ENCODE measurements at regions not wholly inside any gene's neighbourhood (a gene's known extent, or its start where the extent isn't known, plus 50 kb on each side); places are given as distances from the start of the nearest gene placed in this dataset.
"Not testable (repeated sequence)": the region's sequence is repeated elsewhere in the genome, so short reads cannot be mapped to it uniquely, and the experiment has no call there.

- H3K27me3 Mint-ChIP-seq, result no peaks in the 10 kb centered on the region
- no peak overlapping the region for H3K27ac Mint-ChIP-seq
- CTCF ChIA-PET, result no interaction called here
Measured at GRCh38 chr6:113060664-113061063, 713.5 kb downstream of the RFPL4B start.

GRCh38 chr6:113065611-113066010 is 718.5 kb downstream of the RFPL4B start:
- Mint-ChIP-seq H3K36me3 (ENCODE audit: low read depth) (no peaks in the 10 kb centered on the region), H3K9me3 (no peaks in the 10 kb centered on the region), H3K4me1 (no peaks in the 10 kb centered on the region), H3K4me3 (no peak overlapping the region), H3K27ac (no peak overlapping the region), H3K27me3 (no peaks in the 10 kb centered on the region)
- DNase-seq, result no peak
- CTCF ChIA-PET, result no interaction called here
- POLR2A ChIA-PET, result no interaction called here

More at GRCh38 chr6:113060664-113061063, 713.5 kb downstream of the RFPL4B start:
- DNase-seq, result no peak
- H3K9me3 Mint-ChIP-seq, result no peaks in the 10 kb centered on the region
- POLR2A ChIA-PET, result no interaction called here
- no peaks in the 10 kb centered on the region for H3K36me3 Mint-ChIP-seq (ENCODE audit: low read depth)
- H3K4me3 Mint-ChIP-seq, result no peak overlapping the region
- H3K4me1 Mint-ChIP-seq, result no peaks in the 10 kb centered on the region

GRCh38 chr6:113067612-113068275 is 720.6 kb downstream of the RFPL4B start:
- Mint-ChIP-seq H3K4me1 (no peaks in the 10 kb centered on the region), H3K4me3 (no peak overlapping the region), H3K9me3 (no peaks in the 10 kb centered on the region), H3K36me3 (ENCODE audit: low read depth) (no peaks in the 10 kb centered on the region), H3K27me3 (no peaks in the 10 kb centered on the region), H3K27ac (no peak overlapping the region)
- CTCF ChIA-PET, result interaction anchor here (0.6 kb wide), 1 partner anchor 231 kb away, joined by 3 read pairs; no protein-coding TSS in a partner anchor
- POLR2A ChIA-PET, result no interaction called here
- DNase-seq, result no peak

GRCh38 chr6:113068570-113068969 is 721.4 kb downstream of the RFPL4B start:
- no peaks in the 10 kb centered on the region for H3K27me3 Mint-ChIP-seq
- CTCF ChIA-PET, result no interaction called here
- no peak overlapping the region for H3K27ac Mint-ChIP-seq
- POLR2A ChIA-PET, result no interaction called here
- H3K9me3 Mint-ChIP-seq, result no peaks in the 10 kb centered on the region
- no peaks in the 10 kb centered on the region for H3K36me3 Mint-ChIP-seq (ENCODE audit: low read depth)
- H3K4me3 Mint-ChIP-seq, result no peak overlapping the region
- H3K4me1 Mint-ChIP-seq, result no peaks in the 10 kb centered on the region
- no peak for DNase-seq

- H3K9me3 Mint-ChIP-seq; H3K36me3 Mint-ChIP-seq (ENCODE audit: low read depth); POLR2A ChIA-PET; H3K27ac Mint-ChIP-seq; CTCF ChIA-PET; H3K4me3 Mint-ChIP-seq; DNase-seq; H3K27me3 Mint-ChIP-seq; H3K4me1 Mint-ChIP-seq: not testable (repeated sequence)
Measured at GRCh38 chr6:113070681-113071080, 723.6 kb downstream of the RFPL4B start.

GRCh38 chr6:113073611-113074191 is 726.6 kb downstream of the RFPL4B start:
- Mint-ChIP-seq H3K9me3 (no peaks in the 10 kb centered on the region), H3K36me3 (ENCODE audit: low read depth) (no peaks in the 10 kb centered on the region), H3K27ac (no peak overlapping the region), H3K4me3 (no peak overlapping the region), H3K4me1 (no peaks in the 10 kb centered on the region), H3K27me3 (no peaks in the 10 kb centered on the region)
- CTCF ChIA-PET, result no interaction called here
- POLR2A ChIA-PET, result no interaction called here
- DNase-seq, result no peak

GRCh38 chr6:113076116-113076515 is 729.0 kb downstream of the RFPL4B start:
- Mint-ChIP-seq H3K4me3 (no peak overlapping the region), H3K36me3 (ENCODE audit: low read depth) (no peaks in the 10 kb centered on the region), H3K27ac (no peak overlapping the region), H3K4me1 (no peaks in the 10 kb centered on the region), H3K9me3 (no peaks in the 10 kb centered on the region), H3K27me3 (no peaks in the 10 kb centered on the region)
- POLR2A ChIA-PET, result no interaction called here
- no peak for DNase-seq
- CTCF ChIA-PET, result no interaction called here

- H3K27me3 Mint-ChIP-seq, result no peaks in the 10 kb centered on the region
- POLR2A ChIA-PET, result no interaction called here
- no peak overlapping the region for H3K4me3 Mint-ChIP-seq
- CTCF ChIA-PET, result no interaction called here
- no peaks in the 10 kb centered on the region for H3K36me3 Mint-ChIP-seq (ENCODE audit: low read depth)
- DNase-seq, result no peak
- H3K4me1 Mint-ChIP-seq, result no peaks in the 10 kb centered on the region
- H3K9me3 Mint-ChIP-seq, result no peaks in the 10 kb centered on the region
- H3K27ac Mint-ChIP-seq, result no peak overlapping the region
Measured at GRCh38 chr6:113076816-113077215, 729.7 kb downstream of the RFPL4B start.

GRCh38 chr6:113077794-113078193 is 730.7 kb downstream of the RFPL4B start:
- no peaks in the 10 kb centered on the region for H3K4me1 Mint-ChIP-seq
- POLR2A ChIA-PET, result no interaction called here
- no peak overlapping the region for H3K4me3 Mint-ChIP-seq
- H3K27me3 Mint-ChIP-seq, result no peaks in the 10 kb centered on the region
- CTCF ChIA-PET, result no interaction called here
- no peak overlapping the region for H3K27ac Mint-ChIP-seq
- no peaks in the 10 kb centered on the region for H3K9me3 Mint-ChIP-seq
- H3K36me3 Mint-ChIP-seq (ENCODE audit: low read depth), result no peaks in the 10 kb centered on the region
- DNase-seq, result no peak

- no peak for DNase-seq
- no peak overlapping the region for H3K27ac Mint-ChIP-seq
- H3K4me1 Mint-ChIP-seq, result no peaks in the 10 kb centered on the region
- H3K9me3 Mint-ChIP-seq, result no peaks in the 10 kb centered on the region
- no peaks in the 10 kb centered on the region for H3K27me3 Mint-ChIP-seq
- no peaks in the 10 kb centered on the region for H3K36me3 Mint-ChIP-seq (ENCODE audit: low read depth)
- POLR2A ChIA-PET, result no interaction called here
- no peak overlapping the region for H3K4me3 Mint-ChIP-seq
- CTCF ChIA-PET, result no interaction called here
Measured at GRCh38 chr6:113078791-113079190, 731.7 kb downstream of the RFPL4B start.

- ChIA-PET CTCF (no interaction called here), POLR2A (no interaction called here)
Measured at GRCh38 chr6:113082745-113083144, 735.6 kb downstream of the RFPL4B start.

GRCh38 chr6:113083947-113084346 is 736.8 kb downstream of the RFPL4B start:
- Mint-ChIP-seq H3K27ac (no peak overlapping the region), H3K27me3 (no peaks in the 10 kb centered on the region), H3K4me3 (no peak overlapping the region), H3K4me1 (no peaks in the 10 kb centered on the region), H3K36me3 (ENCODE audit: low read depth) (no peaks in the 10 kb centered on the region), H3K9me3 (no peaks in the 10 kb centered on the region)
- ChIA-PET CTCF (no interaction called here), POLR2A (no interaction called here)
- no peak for DNase-seq

More at GRCh38 chr6:113082745-113083144, 735.6 kb downstream of the RFPL4B start:
- Mint-ChIP-seq H3K27ac (no peak overlapping the region), H3K27me3 (no peaks in the 10 kb centered on the region), H3K9me3 (no peaks in the 10 kb centered on the region), H3K4me3 (no peak overlapping the region), H3K4me1 (no peaks in the 10 kb centered on the region), H3K36me3 (ENCODE audit: low read depth) (no peaks in the 10 kb centered on the region)
- DNase-seq, result no peak

- H3K27me3 Mint-ChIP-seq, result no peaks in the 10 kb centered on the region
- no peaks in the 10 kb centered on the region for H3K4me1 Mint-ChIP-seq
- ChIA-PET CTCF (no interaction called here), POLR2A (no interaction called here)
- no peak overlapping the region for H3K4me3 Mint-ChIP-seq
- H3K9me3 Mint-ChIP-seq, result no peaks in the 10 kb centered on the region
- no peak overlapping the region for H3K27ac Mint-ChIP-seq
- H3K36me3 Mint-ChIP-seq (ENCODE audit: low read depth), result no peaks in the 10 kb centered on the region
- DNase-seq, result no peak
Measured at GRCh38 chr6:113089056-113089455, 741.9 kb downstream of the RFPL4B start.

GRCh38 chr6:113092795-113093194 is 745.7 kb downstream of the RFPL4B start:
- no peaks in the 10 kb centered on the region for H3K9me3 Mint-ChIP-seq
- H3K4me3 Mint-ChIP-seq, result no peak overlapping the region

More at GRCh38 chr6:113092795-113093194, 745.7 kb downstream of the RFPL4B start:
- ChIA-PET CTCF (no interaction called here), POLR2A (no interaction called here)
- H3K36me3 Mint-ChIP-seq (ENCODE audit: low read depth), result no peaks in the 10 kb centered on the region
- H3K27me3 Mint-ChIP-seq, result no peaks in the 10 kb centered on the region
- no peaks in the 10 kb centered on the region for H3K4me1 Mint-ChIP-seq
- no peak overlapping the region for H3K27ac Mint-ChIP-seq
- no peak for DNase-seq
